Dedifferentiated amniotic fluid mesenchymal stem cell (primary cell): ENCODE measurements at regions not wholly inside any gene's neighbourhood (a gene's known extent, or its start where the extent isn't known, plus 50 kb on each side); places are given as distances from the start of the nearest gene placed in this dataset.

Experiments used
- DNase-seq: peaks from one replicate; pipeline ENCODE4 v3.0.0-alpha.2; 2016; ENCODE audit errors: extremely low spot score

DNA sequence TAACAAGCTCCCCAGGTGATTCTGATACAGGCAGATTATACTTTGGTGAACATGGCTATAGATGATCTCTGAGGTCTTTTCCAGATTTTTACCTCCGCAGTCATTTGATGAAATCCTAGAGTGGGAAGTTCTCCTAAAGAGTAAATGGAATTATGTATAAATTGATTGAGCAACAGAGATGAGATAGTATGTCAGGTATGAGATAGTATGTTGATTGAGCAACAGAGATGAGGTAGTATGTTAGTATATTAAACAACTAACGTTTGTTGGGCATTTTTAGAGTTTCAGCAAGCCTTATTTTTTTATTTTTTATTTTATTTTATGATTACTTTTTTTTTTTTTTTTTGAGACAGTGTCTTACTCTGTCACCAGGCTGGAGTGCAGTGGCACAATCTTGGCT lies 265.0 kb upstream of the SOX2 start:
- DNase-seq, result no peak

GRCh38 chr3:181442066-181442465 lies 269.7 kb upstream of the SOX2 start:
- DNase-seq, result no peak

DNA sequence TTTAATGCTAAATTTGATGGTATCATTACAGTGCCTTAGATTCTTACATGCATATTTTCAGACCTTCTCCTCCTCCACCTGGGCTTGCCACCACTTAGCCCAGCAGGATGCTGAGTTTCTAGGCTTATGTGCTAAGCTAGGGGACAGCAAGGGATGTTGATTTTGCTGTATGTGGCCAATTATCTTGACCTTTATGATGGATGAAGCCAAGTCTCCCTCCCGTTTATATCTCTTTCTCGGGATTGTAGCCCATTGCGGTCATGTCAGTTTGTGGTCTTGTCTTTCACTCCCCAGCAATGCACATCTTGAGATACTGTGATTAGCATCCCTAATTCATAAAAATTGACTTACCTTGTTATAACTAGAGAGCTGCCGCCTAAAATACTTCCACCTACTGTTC lies 278.7 kb upstream of the SOX2 start:
- no peak for DNase-seq

- no peak for DNase-seq
Measured at GRCh38 chr3:181431748-181432147, 280.0 kb upstream of the SOX2 start.

GRCh38 chr3:181425074-181425473 lies 286.7 kb upstream of the SOX2 start:
- DNase-seq, result no peak

GRCh38 chr3:181418233-181418632 lies 293.5 kb upstream of the SOX2 start:
- no peak for DNase-seq

GRCh38 chr3:181417748-181418147 lies 294.0 kb upstream of the SOX2 start:
- no peak for DNase-seq

DNA sequence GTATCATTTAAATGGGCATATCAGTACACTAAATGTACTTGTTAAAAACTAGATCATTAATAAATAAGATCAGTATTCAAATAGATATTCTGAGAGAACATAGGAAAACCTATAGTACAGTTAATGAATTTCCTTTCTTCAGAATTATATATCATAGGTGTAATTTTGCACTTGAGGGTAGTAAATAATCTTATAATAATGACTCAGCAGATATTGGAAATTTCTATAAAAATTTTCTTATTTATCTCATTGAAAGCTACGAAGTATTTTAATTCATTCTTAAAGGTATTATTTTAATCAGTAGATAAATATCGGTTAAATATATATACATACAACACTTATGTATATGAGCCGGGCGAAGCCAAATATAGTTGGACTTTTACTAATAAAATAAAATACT lies 300.9 kb upstream of the SOX2 start:
- no peak for DNase-seq

DNA sequence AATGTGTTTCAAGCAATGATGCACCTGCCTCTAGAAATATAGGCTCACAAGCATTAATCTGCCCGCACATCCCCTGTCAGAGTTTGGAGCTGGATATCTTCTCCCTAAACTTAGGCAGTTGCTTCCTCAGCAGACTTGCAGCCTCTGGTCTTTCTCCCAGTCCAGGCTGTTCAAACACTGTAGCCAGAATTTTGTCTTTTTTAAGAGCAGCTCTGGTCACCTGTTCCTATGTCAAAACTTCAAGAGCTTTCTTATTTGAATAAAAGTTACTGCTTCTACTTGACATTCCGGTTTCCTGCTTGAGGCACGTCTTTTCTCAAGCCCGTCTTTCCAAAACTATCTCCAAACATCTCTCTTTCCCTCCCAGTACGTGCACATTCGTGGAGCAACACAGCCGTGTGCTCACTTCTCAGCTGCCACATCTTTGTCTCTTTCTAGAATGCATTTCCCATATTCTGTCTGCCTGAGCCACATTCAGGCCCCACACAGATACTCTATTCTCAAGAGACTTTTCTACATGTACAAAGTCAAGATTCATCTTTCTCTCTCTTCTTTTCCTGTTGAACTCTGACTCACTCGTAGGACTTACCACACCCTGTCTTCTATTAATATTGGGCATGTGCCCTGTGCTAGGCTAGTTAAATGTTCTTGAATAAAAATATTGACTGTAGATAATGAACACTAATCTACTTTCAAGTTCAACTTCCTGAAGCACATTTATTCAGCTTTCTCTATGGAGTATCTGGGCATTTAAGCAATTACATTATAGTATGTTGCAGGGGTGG lies 307.7 kb upstream of the SOX2 start:
- no peak for DNase-seq

DNA sequence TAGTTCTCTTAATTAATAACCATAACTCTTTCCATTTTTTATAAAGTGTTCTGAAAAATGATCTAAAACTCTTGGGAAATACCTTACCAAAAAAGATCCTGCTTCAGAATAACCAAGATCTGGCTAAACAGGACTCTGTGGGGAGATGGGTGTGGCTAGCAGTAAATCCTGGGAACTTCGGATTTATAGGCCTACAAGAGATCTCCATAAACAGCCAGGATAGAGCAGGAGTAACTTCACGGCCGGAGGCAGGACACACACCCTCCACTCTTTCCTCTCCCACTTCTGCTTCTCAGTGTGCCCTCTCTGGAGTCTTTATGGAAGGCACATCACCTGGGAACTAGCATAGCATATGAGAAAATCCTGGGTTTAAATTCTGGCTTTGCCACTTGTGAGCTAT lies 309.4 kb upstream of the SOX2 start:
- no peak for DNase-seq

DNA sequence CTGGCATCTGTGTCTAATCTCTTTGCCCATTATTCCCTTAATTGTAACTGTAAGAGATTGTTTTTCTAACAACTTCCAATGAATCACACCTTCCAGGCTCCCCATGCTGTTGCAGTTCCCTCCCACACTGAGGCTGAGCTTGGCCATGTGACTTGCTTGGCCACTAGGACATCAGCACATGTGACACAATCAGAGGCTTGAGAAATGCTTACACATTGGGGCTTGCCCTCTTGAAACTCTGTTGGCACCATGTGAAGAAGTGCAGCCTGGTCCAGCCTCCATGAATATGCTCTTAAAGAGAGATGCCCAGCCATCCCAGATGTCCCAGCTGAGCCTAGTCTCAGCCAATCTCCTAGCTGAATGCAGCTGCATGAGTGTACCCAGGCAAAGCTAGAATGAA lies 326.8 kb upstream of the SOX2 start:
- DNase-seq, result no peak

GRCh38 chr3:181383760-181384159 lies 328.0 kb upstream of the SOX2 start:
- DNase-seq, result no peak

GRCh38 chr3:181383201-181383600 lies 328.5 kb upstream of the SOX2 start:
- DNase-seq, result no peak

- DNase-seq, result no peak
Measured at GRCh38 chr3:181382656-181383055, 329.1 kb upstream of the SOX2 start.

GRCh38 chr3:181379278-181379677 lies 332.4 kb upstream of the SOX2 start:
- DNase-seq, result no peak

DNA sequence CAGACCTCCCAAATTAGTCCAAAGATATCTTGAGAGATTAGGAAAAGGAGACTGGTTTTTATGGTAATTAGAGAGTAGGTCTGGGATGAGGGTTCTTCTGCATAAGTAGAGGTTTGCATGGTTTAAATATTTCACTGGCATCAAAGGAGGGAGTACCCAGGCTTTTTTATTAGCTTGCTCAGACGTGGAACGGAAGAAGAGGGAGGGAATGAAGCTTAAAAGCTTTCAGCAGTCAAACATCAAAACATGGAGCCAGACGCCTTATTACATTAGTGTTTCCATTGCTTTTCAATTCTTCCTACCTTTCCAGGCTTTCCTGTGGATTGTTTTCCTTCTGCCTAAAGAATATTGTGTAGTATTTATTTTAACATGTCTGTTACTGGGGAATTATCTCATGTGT lies 342.1 kb upstream of the SOX2 start:
- no peak for DNase-seq

- DNase-seq, result no peak
Measured at GRCh38 chr3:181363231-181363630, 348.5 kb upstream of the SOX2 start.

DNA sequence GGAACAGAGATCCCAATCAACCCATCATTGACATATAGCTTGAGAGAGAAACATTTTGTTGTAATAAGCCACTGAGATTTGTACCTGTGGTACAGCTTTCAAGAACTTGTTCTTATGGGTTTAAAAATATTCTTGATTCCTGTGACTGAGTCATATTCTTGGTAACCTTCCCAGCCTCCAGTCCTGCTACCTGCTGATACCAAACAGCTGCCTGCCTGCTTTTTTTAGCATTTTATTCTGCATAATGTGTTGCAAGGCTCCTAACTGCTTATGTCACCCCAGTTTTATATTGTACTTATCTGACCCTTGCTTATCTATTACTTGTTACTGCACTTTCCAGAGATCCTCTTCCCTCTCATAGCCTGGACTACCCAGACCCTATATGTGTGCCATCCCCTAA lies 349.3 kb upstream of the SOX2 start:
- DNase-seq, result no peak

GRCh38 chr3:181358562-181358961 lies 353.2 kb upstream of the SOX2 start:
- no peak for DNase-seq

- DNase-seq, result no peak
Measured at GRCh38 chr3:181358060-181358459, 353.7 kb upstream of the SOX2 start.

GRCh38 chr3:181354140-181354539 lies 357.6 kb upstream of the SOX2 start:
- no peak for DNase-seq

GRCh38 chr3:181344331-181344730 lies 354.8 kb upstream of the DNAJC19 start:
- no peak for DNase-seq

DNA sequence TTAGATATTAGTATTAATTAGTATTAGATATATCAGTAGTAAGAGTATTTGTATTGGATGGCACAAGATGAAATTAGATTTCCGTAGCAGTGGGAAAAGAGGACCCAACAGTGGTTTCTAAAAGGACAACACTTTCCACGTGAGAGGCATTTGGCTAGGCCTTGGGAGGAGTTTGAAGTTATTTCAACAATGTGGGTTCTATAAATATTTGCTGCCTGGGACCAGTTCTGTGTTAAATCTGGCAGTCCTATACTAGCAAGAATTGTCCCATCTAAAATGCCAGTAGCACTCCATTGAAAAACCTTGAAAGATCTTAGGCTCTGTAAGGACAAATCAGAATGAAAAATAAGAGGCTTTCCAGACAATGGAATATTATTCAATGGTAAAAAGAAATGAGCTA lies 347.1 kb upstream of the DNAJC19 start:
- DNase-seq, result no peak

- DNase-seq, result no peak
Measured at GRCh38 chr3:181333394-181333793, 343.9 kb upstream of the DNAJC19 start.
